DMS79 treated with DMSO at 0.1 percent for 48 hours (cell line): ENCODE measurements at regions not wholly inside any gene's neighbourhood (a gene's known extent, or its start where the extent isn't known, plus 50 kb on each side); places are given as distances from the start of the nearest gene placed in this dataset.
"Not testable (repeated sequence)": the region's sequence is repeated elsewhere in the genome, so short reads cannot be mapped to it uniquely, and the experiment has no call there.

ENCODE experiments used
- DNase-seq: peaks from one replicate; lab custom pipeline; 2025; lab: John Stamatoyannopoulos, UW

DNA sequence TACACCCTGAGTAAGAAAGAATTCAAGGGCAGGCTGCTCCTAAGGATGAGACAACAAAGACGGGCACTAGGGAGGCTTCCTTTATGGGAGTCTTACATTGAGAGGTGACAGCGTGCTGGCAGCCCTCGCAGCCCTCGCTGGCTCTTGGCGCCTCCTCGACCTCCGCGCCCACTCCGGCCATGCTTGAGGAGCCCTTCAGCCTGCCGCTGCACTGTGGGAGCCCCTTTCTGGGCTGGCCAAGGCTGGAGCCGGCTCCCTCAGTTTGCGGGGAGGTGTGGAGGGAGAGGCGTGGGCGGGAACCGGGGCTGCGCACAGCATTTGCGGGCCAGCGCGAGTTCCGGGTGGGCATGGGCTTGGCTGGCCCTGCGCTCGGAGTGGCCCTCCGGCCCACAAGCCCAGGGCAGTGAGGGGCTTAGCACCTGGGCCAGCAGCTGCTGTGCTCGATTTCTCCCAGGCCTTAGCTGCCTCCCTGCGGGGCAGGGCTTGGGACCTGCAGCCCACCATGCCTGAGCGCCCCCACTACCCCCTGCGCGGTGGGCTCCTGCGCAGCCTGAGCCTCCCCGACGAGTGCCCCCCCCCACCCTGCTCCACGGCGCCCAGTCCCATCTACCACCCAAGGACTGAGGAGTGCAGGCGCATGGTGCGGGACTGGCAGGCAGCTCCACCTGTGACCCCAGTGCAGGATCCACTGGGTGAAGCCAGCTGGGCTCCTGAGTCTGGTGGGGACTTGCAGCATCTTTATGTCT, 75.3 kb downstream of the BARX1 start:
- not testable (repeated sequence) for DNase-seq

DNA sequence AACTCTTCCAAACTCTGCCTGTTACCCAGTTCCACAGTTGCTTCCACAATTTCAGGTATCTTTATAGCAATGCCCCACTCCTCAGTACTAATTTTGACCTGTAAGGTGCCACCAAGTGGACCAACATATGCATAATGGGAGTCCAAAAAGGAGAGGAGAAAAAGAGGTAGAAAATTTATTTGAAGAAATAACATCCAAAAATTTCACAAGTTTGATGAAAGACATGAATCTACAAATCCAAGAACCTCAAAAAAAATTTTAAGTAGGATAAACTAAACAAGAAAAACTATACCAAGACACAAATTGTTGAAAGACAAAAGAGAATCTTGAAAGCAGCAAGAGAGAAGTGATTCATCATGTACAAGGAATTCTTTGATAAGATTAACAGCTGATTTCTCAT, 79.8 kb downstream of the BARX1 start:
- DNase-seq: no peak

GRCh38 chr9:93874242-93874641, 80.9 kb downstream of the BARX1 start:
- DNase-seq: no peak

DNA sequence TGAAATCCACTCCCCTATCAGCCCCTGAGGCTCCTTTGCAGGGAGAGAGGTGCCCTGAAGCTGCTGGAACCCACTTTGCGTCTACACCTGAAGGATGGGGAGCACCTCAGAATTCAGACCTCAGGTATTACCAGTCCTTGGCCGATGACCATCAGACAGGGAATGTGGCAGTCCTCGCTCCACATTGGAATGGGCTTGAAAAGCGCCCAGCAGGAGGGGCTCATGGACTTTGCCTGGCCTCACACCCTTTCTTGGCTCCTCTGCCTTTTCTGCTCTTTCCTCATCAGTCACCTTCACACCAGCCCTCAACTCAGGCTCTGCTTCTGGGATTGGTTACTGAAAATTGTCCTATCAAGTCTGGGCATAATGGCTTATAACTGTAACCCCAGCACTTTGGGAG, 83.9 kb downstream of the BARX1 start:
- no peak for DNase-seq

DNA sequence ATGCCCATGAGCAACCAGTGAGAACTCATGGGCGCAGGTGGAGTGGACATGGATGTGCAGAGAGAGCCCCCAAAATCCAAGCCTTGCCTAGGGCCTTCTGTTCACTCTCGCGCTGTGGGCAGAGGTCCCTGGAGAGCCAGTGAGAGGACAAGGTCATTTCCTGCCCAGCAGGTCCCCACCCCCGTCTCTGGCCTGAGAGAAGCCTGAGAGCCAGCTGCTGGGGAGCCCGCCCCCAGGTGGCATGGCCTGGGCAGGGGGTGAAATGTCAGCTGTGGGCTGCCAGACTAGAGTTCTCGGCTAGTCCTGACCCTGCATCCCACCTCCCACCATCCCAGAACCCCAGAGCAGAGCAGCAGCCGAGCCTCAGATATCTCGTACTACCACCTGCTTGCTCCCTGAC, 85.3 kb downstream of the BARX1 start:
- no peak for DNase-seq

DNA sequence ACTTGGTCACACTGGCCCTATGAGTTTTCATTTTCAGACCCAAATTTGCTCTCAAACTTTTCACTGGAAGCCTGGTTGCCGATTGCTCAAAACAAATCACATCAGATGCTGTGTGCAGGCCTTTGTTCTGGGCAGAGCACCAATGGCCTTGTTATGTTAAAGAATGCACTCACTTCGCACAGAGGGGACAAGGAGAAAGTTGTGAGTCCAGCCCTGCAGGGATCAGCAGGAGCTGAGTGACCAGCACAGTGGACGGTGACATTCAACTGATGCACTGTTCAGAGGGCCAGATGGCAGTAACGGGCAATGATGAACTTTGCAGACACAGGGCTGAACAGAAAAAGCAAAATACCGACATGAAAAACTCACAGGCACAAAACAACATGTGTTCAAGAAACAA, 86.1 kb downstream of the BARX1 start:
- DNase-seq: no peak

DNA sequence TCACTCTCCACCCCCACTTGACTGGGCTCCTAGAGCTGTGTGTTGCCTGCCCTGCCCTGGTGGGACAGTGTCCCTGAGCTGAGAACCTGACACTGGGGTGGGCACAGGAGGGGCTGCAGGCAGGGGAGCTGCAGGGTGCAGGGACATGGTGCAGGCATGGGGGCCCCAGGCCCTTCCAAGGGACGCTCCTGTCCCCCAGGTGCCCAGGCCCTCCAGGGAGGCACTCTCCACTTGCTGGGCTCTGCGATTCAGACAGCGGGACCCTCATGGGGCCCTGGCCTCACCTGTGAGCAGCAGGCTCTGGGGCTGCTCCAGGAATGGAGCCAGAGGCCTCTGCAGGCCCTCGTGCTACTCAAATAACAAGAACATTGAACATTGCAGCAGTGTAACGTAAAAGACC, 89.4 kb downstream of the BARX1 start:
- DNase-seq: no peak

- DNase-seq: no peak
Observed at GRCh38 chr9:93865245-93865644, 89.9 kb downstream of the BARX1 start.

- no peak for DNase-seq
Observed at GRCh38 chr9:93864840-93865239, 90.3 kb downstream of the BARX1 start.

DNA sequence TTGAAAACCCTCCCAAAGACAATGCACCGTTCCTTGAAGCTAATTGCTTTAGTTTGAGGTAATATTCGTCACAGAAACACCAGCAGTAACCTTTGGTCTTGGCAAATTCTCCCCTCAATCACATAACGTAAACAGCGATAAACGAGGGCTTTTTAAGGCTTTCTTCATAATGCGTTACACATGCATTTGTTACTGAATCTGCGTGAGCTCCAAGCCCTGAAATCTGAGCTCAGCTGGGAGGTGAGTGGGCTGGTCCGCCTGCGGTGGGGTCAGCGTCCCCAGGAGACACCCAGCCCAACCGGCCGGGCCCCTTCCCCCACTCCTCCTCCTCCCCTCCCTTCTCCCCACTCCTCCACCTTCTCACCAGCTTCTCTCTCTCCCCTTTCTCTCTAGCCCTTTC, 91.1 kb downstream of the BARX1 start:
- DNase-seq: no peak

- DNase-seq: no peak
Observed at GRCh38 chr9:93862877-93863545, 92.1 kb downstream of the BARX1 start.

DNA sequence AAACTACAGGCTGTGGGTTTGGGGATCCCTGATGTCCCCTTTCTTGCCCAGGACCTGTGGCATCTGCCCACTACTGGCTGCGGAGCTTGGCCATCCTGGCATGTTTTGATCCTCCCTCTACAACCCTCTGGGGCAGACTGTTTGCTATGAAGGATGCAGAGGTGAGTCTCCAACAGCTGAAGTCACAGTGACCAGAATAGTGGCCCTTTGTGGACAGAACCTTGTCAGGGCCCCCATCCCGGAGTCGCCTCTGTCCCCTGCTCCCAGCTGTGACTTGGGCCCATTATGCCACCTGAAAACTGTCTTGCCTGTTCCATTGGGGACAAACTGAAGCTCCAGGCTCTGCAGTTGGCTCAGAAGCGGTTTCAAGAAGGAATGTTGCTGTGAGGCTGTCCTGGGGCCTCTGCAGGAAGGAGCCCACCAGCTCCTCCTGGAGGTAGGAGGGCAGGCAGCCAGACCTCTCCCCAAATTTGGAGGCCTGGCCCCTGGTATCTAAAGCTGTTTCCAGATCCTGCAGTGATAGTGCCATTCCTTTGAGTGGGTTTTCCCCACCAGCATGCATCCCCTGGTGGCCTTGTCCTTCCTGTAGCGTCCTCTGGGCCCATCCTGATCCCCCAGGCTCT, 93.3 kb downstream of the BARX1 start:
- no peak for DNase-seq

GRCh38 chr9:93860694-93861658, 94.2 kb downstream of the BARX1 start:
- DNase-seq: no peak

- no peak for DNase-seq
Observed at GRCh38 chr9:93859431-93860215, 95.5 kb downstream of the BARX1 start.

GRCh38 chr9:93857528-93857927, 97.6 kb downstream of the BARX1 start:
- DNase-seq: no peak

DNA sequence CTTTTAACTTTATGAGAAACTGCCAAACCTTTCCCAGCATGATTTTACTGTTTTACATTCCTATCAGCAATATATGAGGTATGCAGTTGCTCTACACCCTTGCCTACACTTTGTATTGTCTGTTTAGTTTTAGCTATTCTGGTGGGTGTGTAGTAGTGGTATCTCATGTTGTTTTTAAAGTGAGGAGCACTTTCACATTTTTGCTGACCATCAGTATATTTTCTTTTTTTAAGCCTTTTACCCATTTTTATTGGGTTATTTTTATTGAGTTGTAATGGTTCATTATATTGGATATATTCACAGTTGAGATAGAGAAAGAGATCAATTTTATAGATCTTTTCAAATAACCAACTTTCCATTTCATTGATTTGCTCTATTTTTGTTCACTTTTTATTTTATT, 102.4 kb downstream of the BARX1 start:
- DNase-seq: no peak

DNA sequence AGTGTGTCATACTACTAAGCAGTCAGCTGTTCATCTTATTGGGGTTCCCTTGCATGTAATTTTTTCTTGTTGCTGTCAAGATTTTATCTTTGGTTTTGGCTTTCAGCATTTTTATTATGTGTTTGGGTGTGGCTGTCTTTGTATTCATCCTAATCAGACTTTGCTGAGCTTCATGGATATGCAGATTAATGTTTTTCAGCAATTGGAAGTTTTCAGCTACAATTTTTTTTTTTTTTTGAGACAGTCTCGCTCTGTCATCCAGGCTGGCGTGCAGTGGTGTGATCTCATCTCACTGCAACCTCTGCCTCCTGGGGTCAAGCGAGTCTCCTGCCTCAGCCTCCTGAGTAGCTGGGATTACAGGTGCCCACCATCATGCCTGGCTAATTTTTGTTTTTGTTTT, 108.8 kb downstream of the BARX1 start:
- DNase-seq: no peak

DNA sequence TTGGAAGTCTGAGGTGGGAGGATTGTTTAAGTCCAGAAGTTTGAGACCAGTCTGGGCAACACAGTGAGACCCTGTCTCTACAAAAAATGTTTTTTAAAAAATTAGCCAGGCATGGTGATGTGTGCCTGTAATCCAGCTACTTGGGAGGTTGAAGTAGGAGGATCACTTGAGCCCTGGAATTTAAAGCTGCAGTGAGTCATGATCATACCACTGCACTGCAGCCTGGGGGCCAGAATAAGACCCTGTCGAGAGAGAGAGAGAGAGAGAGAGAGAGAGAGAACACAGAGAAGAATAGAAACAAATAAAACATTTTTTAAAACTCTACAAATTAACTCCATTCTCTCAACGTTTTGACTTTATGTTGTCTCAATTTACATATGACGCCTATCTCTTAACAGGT, 111.8 kb downstream of the BARX1 start:
- DNase-seq: no peak

DNA sequence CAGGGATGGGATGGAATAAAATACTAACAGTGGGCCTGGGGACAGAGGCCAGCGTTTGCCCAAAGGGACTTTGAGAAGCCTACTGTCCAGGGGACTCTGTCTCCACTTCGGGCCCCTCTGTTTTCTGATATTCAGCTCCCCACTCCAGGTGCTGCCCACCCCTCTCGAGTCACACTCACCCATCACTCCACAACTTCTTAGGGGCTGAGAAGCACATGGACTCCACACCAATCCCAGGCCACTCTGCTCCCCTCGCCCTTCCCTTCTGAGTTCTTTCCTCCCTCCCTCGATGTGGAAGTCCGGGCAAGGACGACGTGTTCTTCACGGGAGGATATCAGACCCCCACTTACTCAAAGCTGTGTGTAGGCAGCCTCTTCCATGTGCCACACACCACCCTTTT, 124.5 kb downstream of the BARX1 start:
- DNase-seq: no peak

- no peak for DNase-seq
Observed at GRCh38 chr9:93830012-93830596, 125.1 kb downstream of the BARX1 start.
